GM21367 (cell line): ENCODE measurements at regions not wholly inside any gene's neighbourhood (a gene's known extent, or its start where the extent isn't known, plus 50 kb on each side); places are given as distances from the start of the nearest gene placed in this dataset.

Source experiments
- ATAC-seq: cut with Tn5 transposase; IDR thresholded peaks from one replicate; pipeline ENCODE4 v1.9.1; 2021; ENCODE audit not compliant: unreplicated experiment

DNA sequence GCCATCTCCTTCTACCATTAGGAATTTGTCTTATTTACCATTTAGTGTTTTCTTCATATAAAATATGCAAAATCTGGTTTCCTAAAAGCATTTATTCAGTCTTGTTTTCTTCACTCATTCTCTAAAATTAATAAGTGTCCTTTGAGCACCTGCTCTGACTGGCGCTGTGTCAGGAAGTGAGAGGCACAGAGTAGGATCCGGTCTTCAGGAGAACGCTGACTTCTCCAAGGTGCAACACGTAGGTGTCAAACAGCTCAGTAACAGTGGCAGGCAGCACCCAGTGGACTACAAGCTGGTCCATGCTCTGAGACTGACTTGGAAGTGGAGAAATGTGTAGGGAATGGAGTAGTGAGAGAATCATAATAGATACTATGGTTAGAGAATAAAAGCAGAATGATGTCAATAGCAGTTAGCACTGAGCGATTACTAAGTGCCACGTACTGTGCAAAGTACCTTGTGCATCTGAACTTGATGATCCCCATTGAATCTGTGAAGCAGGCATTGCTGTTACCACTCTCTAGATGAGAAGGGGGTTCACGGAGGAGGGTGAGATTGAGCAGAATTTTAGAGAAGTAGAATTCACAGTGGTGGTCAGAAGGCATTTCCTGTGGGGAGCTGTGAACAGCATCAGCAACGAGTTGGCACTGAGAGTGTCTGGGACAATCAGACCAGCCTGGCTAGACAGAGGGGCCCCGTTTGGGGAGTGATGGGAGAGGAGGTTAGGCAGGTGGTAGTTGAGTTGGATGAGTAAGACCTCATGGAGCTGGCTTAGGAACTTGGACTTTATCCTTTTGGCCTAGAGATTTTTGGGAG, 569.8 kb downstream of the QKI start:
- peak; percentile 64 for ATAC-seq

GRCh38 chr6:163983679-163984078, 569.2 kb downstream of the QKI start:
- ATAC-seq: no peak

- ATAC-seq: no peak
These were observed 559.8 kb downstream of the QKI start for GRCh38 chr6:163974322-163974721.

- ATAC-seq: no peak
These were observed 557.6 kb downstream of the QKI start for GRCh38 chr6:163971841-163972838.

DNA sequence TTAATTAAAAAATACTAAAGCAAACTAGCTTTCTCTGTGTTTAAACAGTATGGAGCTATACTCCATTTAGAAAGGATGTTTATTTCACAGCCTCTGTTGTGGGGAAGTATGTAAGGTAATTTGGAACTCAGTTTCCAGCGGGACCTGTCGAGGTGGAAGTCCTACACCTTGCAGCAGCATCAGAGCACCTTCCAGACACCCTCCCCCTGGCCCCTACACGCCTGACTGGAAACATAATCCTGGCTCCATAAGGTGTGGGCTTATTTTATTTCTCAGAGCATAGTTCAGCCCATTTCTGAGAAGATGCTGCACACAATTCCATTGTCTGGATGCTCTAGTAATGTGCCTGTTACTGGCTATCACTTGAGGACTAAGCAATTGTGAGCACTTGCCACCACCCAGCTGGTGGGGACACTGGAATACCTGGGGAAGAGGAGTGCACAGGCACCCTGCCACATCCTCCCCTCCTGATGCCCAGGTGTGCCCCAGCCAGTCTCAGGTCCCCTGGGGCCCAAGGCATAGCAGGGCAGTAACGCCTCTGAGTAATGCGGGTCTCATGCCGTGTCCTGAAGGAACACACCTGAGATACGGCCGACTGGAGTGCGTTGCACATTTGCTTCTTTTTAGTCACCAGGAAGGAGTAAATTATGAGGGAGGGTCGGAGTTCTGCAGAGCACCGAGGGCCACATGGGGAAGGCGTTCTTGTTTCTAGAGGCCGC, 556.5 kb downstream of the QKI start:
- ATAC-seq: no peak

GRCh38 chr6:163965426-163966348, 551.2 kb downstream of the QKI start:
- ATAC-seq: no peak

GRCh38 chr6:163964789-163965188, 550.3 kb downstream of the QKI start:
- no peak for ATAC-seq

DNA sequence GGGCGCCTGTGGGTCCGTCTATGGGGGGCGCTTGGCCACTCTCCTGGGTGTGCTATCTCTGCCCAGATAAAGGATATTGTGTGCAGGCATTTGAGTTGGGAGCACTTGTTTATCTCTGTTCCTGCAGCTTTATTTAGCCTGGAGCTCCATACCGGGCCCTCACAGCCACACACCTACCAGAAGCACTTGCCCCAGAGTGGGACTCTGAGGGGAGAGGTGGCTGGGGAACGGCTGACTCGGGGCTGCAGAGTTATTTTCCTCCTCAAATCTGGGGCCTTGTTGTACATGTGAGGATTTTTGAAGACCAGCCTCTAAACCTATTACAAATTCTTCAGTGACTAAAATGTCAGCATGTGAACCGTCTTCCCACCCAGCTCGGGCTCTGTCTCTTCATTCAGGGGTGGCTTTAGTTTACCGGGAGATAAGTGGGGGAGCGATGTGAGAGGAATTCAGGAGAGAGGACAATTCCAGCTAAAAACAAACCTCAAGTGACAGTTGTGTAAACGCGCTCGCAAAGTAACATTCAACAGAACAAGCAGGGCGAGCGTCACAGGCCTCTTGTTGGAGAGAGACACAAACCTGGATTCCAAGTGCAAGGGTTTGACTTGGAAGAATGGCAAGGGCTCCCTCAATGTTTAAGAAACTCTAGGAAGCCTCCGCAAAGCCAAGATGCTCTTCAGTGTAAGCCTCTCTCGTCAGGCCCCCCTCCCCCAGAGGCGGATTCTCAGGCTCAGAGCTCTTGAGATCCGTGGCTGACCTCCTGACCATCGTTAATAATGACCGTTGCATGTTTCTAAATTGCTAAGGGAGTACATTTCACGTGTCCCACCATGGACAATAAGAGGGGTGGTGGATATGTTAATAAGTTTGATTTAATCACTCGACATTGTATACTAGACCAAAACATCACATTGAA, 548.9 kb downstream of the QKI start:
- no peak for ATAC-seq

DNA sequence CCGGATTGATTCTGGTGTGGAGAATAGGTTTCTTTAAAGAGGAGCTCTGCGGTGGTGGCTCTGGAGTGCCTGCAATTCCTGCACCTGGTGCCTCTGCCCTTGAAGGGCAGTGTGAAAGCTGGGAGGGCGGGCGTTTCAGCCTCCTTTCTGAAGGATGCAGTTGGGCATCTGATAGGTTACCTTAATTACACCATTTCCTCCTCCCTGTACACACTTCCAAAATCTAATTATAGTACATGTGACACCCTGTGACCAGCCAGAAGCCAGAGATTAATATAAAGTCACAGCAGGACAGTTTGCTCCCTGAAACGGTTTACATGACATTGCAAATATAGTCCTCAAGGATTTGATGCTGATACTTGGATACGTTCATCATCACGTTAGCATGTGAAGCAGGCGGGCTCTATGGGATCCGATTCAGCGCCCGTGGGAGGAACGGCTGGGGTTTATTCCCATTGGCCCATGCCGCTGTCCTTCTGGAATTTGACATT, 548.2 kb downstream of the QKI start:
- no peak for ATAC-seq

GRCh38 chr6:163960128-163960527, 545.6 kb downstream of the QKI start:
- no peak for ATAC-seq

- ATAC-seq: no peak
These were observed 544.1 kb downstream of the QKI start for GRCh38 chr6:163958646-163959045.

- peak; percentile 99 for ATAC-seq
These were observed 542.3 kb downstream of the QKI start for GRCh38 chr6:163956571-163957407.

- ATAC-seq: no peak
These were observed 541.2 kb downstream of the QKI start for GRCh38 chr6:163955756-163956155.

DNA sequence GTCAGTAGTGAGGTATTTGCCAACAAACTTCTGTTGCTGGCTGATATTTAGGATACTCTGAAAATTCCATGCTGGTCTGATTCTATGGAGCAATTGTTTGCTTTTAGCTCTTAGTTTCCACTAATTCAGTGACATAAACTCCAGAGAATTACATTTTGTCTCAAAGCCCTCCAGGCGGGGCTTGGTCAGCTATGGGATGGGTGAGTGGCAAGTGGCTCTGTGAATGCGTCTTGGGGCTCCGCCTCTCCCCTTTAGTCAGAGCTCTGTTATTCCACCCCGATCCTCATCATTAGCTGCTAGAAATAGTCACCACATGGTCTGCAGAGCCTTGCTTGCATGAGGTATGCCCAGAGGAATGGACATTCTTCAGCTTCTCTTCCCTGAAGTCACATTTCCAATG, 540.6 kb downstream of the QKI start:
- no peak for ATAC-seq

GRCh38 chr6:163954088-163954775, 539.7 kb downstream of the QKI start:
- ATAC-seq: no peak

- ATAC-seq: no peak
These were observed 537.5 kb downstream of the QKI start for GRCh38 chr6:163952005-163952404.

DNA sequence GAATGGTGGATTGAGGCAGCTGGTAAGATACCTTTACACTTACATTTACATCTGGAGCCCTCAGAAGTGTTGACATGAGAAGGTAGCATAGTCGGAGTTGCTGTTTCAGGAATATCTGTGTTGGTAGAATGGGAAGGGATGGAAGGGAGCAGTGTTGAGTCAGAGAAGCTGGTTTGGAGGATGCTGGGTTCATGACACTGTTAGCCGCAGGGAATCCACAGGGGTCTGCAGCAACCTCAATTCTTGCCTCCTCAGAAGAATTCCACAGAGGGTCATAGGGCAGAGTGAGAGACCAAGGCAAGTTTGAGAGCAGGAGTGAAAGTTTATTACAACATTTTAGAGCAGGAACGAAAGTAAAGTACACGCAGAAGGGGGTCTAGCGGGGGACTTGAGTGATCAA, 536.8 kb downstream of the QKI start:
- no peak for ATAC-seq
